HL-60 (cell line): ENCODE measurements at regions not wholly inside any gene's neighbourhood (a gene's known extent, or its start where the extent isn't known, plus 50 kb on each side); places are given as distances from the start of the nearest gene placed in this dataset.
A peak's percentile ranks its signal among the peaks of the same experiment; 100 is the strongest.

Experiments
- DNase-seq, 2 experiments: peaks; one replicate each; pipeline ENCODE4 v3.0.0-alpha.2; 2010 to 2020; ENCODE audit warnings: low read depth in 1 of 2, low spot score in 1 of 2
- H3K27ac ChIP-seq: fragments of 250-450 bp; sonication (Bioruptor Pico); replicated peaks from 2 replicates; pipeline ENCODE4 v1.5.1; 2020; ENCODE audit warnings: mild to moderate bottlenecking, moderate library complexity
- H3K27me3 ChIP-seq: fragments of 250-450 bp; sonication (Bioruptor Pico); 2 replicates; pipeline ENCODE4 v1.5.1; 2021; ENCODE audit warnings: mild to moderate bottlenecking, moderate library complexity; ENCODE audit not compliant: insufficient read depth, poor library complexity, severe bottlenecking
- H3K4me3 ChIP-seq: replicated peaks from 2 replicates; pipeline ENCODE4 v1.5.1; 2011; ENCODE audit warnings: mild to moderate bottlenecking, control low read depth, low read length; ENCODE audit not compliant: insufficient read depth
- CTCF ChIP-seq: IDR thresholded peaks from one replicate; pipeline ENCODE4 v1.5.1; 2011; ENCODE audit warnings: low read length, control low read depth, inconsistent platforms; ENCODE audit not compliant: insufficient read depth
- GABPA ChIP-seq: IDR thresholded peaks from 2 replicates; pipeline ENCODE4 v1.6.1; 2012; ENCODE audit warnings: low read depth
- POLR2AphosphoS5 ChIP-seq: IDR thresholded peaks from 2 replicates; pipeline ENCODE4 v1.6.1; 2012; ENCODE audit warnings: low read depth
- REST ChIP-seq: IDR thresholded peaks from 2 replicates; pipeline ENCODE4 v1.6.1; 2012; ENCODE audit warnings: low read depth; ENCODE audit not compliant: insufficient replicate concordance
- SPI1 ChIP-seq: IDR thresholded peaks from 2 replicates; pipeline ENCODE4 v1.6.1; 2012; ENCODE audit warnings: low read depth, mild to moderate bottlenecking, borderline replicate concordance

- Histone ChIP-seq H3K27ac (no peak overlapping the region), H3K4me3 (no peak overlapping the region), H3K27me3 (no peaks in the 10 kb centered on the region)
- peak in 1 of 2 experiments; percentile 35 for DNase-seq
- peak; percentile 35; the same call in 1 of the 2 replicates for TF ChIP-seq SPI1
- no peak for TF ChIP-seq CTCF
Measured at GRCh38 chr7:18221377-18222293, 194.0 kb upstream of the PRPS1L1 start.

DNA sequence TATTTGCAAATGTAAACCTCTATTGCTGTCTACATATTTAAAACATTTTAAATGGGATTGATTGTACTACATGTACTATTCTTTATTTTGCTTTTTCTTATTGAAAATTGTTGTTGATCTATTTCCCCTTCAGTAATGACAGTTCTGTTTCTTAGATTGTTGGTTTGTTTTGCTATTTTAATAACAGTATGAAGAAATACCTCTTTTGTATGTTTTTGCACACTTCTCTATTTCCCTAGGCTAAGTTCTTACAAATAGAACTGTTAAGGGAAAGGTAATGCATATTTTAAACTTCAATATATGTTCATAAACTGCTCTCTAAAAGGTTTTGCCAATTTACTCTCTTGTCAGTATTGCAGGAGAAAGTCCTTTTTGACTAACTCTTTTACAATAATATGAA is 195.0 kb upstream of the PRPS1L1 start:
- no peak for TF ChIP-seq REST
- TF ChIP-seq SPI1 = peak; percentile 7; the same call in 1 of the 2 replicates
- DNase-seq = no peak
- Histone ChIP-seq H3K27ac (no peak overlapping the region), H3K4me3 (no peak overlapping the region), H3K27me3 (no peaks in the 10 kb centered on the region)

DNA sequence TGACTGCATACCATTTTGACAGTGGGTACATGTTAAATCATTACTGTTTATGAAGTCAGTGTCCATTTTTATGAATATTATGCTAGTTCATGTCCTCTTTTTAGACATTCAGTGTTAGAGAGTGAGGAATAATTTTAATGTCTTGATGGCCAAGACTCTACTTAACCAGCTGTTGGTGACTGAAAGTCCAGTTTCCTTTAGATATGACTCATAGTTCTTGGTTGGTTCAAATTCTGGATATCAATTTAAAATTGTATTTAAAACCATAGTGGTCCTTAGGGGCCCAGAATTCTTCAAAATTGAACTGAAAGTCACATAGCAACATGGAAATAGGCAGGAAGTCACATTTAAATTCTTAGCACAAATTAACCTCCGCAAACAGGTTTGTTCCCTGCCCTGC is 196.5 kb upstream of the PRPS1L1 start:
- TF ChIP-seq GABPA (no peak), SPI1 (no peak), REST (no peak), POLR2AphosphoS5 (no peak), CTCF (no peak)
- no peak for DNase-seq
- Histone ChIP-seq H3K27me3 (no peaks in the 10 kb centered on the region), H3K4me3 (no peak overlapping the region), H3K27ac (no peak overlapping the region)

DNA sequence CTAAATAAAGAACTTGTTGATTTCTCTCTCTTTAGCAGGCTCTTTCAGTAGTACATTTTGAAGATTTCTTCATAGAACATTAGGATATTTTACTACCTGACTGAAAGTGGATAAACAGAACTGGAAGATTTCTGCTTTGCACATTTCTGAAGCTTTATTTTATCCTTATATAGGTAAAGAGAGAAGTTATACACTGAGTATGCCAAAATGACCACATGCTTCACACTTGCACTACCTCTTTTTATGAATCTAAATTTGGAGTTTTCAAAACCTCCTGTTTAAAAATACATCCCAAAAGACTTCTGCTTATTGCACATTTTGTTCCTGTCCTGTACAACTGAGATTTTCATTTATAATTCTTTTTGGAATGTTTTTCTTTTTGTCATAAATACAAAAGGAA is 197.4 kb upstream of the PRPS1L1 start:
- Histone ChIP-seq H3K4me3 (no peak overlapping the region), H3K27ac (no peak overlapping the region), H3K27me3 (no peaks in the 10 kb centered on the region)
- DNase-seq = no peak
- TF ChIP-seq REST (no peak), SPI1 (peak; percentile 85), CTCF (no peak)
